Superior temporal gyrus (tissue), 1 donor: ENCODE measurements at regions not wholly inside any gene's neighbourhood (a gene's known extent, or its start where the extent isn't known, plus 50 kb on each side); places are given as distances from the start of the nearest gene placed in this dataset.
"Not testable (repeated sequence)": the region's sequence is repeated elsewhere in the genome, so short reads cannot be mapped to it uniquely, and the experiment has no call there.

Source experiments
- DNase-seq: peaks from one replicate; pipeline ENCODE4 v3.0.0-alpha.2; 2016; ENCODE audit errors: extremely low spot score

- DNase-seq, result no peak
Measured at GRCh38 chr6:27187231-27188060, 60.1 kb upstream of the PRSS16 start.

DNA sequence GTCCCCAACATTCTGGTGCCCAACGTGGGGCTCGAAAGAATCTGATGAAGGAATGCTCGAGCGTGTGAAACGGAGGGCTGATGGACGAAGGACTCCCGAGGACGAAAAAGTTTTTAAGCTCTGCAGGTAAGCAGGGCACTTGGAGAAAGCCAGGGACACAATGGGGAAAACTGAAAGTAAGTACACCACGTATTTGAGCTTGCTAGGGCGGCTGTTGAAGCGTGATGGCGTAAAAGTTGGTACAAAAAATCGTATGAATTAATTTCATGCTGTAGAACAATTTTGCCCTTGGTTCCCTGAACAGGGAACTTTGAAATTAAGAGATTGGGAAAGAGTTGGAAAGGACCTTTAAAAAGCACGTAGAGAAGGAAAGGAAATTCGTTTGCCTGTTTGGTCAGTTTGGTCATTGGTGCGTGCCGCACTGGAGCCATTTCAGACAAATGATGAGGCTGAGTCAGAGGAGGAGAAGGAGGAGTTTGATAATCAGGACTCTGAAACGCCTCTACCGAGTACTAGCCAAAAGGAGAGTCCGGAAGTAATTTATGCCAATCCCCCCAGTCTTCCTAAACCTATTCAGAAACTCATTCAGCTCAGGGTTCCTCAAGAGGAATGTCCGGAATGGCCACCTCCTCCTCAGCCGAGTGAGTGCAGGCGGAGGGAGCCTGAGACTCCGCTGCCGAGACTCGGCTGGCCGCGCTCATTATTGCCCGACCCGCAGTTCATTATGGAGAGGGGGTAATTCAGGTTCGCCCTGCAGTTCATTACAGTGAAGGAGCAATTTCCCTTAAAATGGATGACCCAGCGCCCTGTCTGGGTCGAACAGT, 59.2 kb upstream of the PRSS16 start:
- peak; percentile 36 for DNase-seq

DNA sequence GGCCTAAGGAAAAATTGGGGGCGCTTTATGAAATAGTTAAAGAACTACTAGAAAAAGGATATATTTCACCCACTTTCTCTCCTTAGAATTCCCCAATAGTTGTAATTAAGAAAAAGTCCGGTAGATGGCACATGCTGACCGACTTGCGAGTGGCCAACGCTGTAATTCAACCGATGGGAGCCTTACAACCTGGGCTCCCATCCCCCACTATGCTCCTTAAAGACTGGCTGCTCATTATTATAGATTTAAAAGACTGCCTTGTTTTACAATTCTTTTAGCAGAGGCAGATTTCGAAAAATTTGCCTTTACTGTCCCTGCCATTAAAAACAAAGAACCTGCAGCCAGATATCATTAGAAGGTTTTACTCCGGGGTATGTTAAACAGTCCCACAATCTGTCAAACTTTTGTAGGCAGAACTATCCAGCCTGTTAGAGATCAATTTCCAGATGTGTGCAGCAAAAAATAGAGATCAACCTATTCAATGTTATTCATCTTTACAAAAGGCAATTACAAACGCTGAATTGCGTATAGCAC, 58.5 kb upstream of the PRSS16 start:
- peak; percentile 87 for DNase-seq

GRCh38 chr6:27190126-27190525, 57.4 kb upstream of the PRSS16 start:
- no peak for DNase-seq

- DNase-seq, result not testable (repeated sequence)
Measured at GRCh38 chr6:27194453-27194852, 53.0 kb upstream of the PRSS16 start.

DNA sequence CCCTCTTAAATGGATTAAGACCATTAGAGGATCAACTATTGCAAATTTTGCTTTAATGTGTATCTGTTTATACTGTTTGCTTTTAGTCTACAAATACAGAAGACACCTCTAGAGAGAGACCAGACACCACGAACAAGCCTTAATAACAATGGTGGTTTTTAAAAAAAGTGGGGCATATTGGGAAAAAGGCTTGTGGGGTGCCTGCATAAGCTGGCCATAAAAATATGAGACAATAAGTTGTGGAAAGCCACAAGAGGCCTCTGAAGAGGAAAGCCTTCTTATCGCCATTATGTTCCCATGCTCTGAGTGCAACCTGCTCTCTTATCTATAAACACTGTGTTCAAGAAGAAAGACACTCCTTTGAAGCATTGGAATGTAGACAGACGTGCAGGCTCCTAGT, 52.0 kb upstream of the PRSS16 start:
- DNase-seq, result not testable (repeated sequence)
